Cardiac muscle cell (in vitro differentiated cells and primary cell): ENCODE measurements at regions not wholly inside any gene's neighbourhood (a gene's known extent, or its start where the extent isn't known, plus 50 kb on each side); places are given as distances from the start of the nearest gene placed in this dataset.
A peak's percentile ranks its signal among the peaks of the same experiment; 100 is the strongest.

Source experiments
- DNase-seq, 2 donors: peaks; one replicate each; pipeline versions ENCODE4 v3.0.0 to v3.0.0-alpha.2; 2010 to 2017; ENCODE audit warnings: low read depth in 1 of 2, low spot score in 1 of 2
- H3K27ac ChIP-seq: fragments of 200-600 bp; sonication (generic); 2 replicates; pipeline ENCODE4 v1.5.1; 2016
- H3K27me3 ChIP-seq: fragments of 200-600 bp; sonication (generic); 2 replicates; pipeline ENCODE4 v1.6.0; 2016; ENCODE audit warnings: control low read depth
- H3K36me3 ChIP-seq: fragments of 200-600 bp; sonication (generic); 2 replicates; pipeline ENCODE4 v1.5.1; 2016; ENCODE audit warnings: control low read depth
- H3K4me1 ChIP-seq: fragments of 200-600 bp; sonication (generic); 2 replicates; pipeline ENCODE4 v1.8.1; 2017; ENCODE audit warnings: low read depth, mild to moderate bottlenecking, mixed run types
- H3K4me3 ChIP-seq: fragments of 200-600 bp; sonication (generic); 2 replicates; pipeline ENCODE4 v1.5.1; 2016; ENCODE audit warnings: mild to moderate bottlenecking
- H3K9me3 ChIP-seq: fragments of 200-600 bp; sonication (generic); 2 replicates; pipeline ENCODE4 v1.5.1; 2017; ENCODE audit warnings: low read depth, mild to moderate bottlenecking, control low read depth
- CTCF ChIP-seq: IDR thresholded peaks from 2 replicates; pipeline ENCODE4 v1.5.1; 2012; ENCODE audit warnings: low read depth, mild to moderate bottlenecking, low read length

GRCh38 chr4:147096667-147097604 is 151.3 kb upstream of the TTC29 start:
- H3K9me3 ChIP-seq: no peaks in the 10 kb centered on the region
- no peak overlapping the region for H3K4me3 ChIP-seq
- H3K36me3 ChIP-seq: no peaks in the 10 kb centered on the region
- H3K4me1 ChIP-seq: no peaks in the 10 kb centered on the region
- no peak overlapping the region for H3K27ac ChIP-seq
- DNase-seq: peak; percentile 60 to 82
- peak; percentile 40 for TF ChIP-seq CTCF
- H3K27me3 ChIP-seq: no peaks in the 10 kb centered on the region

- TF ChIP-seq CTCF: no peak
- Histone ChIP-seq H3K36me3 (no peaks in the 10 kb centered on the region), H3K27ac (no peak overlapping the region), H3K27me3 (no peaks in the 10 kb centered on the region), H3K9me3 (no peaks in the 10 kb centered on the region), H3K4me1 (peaks cover 9% of the 10 kb centered on the region), H3K4me3 (no peak overlapping the region)
- DNase-seq: no peak
Measured at GRCh38 chr4:147101678-147102077, 156.0 kb upstream of the TTC29 start.

GRCh38 chr4:147102596-147102995 is 156.9 kb upstream of the TTC29 start:
- H3K27me3 ChIP-seq: no peaks in the 10 kb centered on the region
- peak in 1 of 2 donors; percentile 25 for DNase-seq
- no peak overlapping the region for H3K4me3 ChIP-seq
- H3K9me3 ChIP-seq: no peaks in the 10 kb centered on the region
- no peak overlapping the region for H3K27ac ChIP-seq
- no peaks in the 10 kb centered on the region for H3K36me3 ChIP-seq
- peaks cover 9% of the 10 kb centered on the region for H3K4me1 ChIP-seq
- no peak for TF ChIP-seq CTCF

GRCh38 chr4:147103403-147103946 is 157.8 kb upstream of the TTC29 start:
- Histone ChIP-seq H3K4me1 (peaks cover 9% of the 10 kb centered on the region), H3K27me3 (no peaks in the 10 kb centered on the region), H3K9me3 (no peaks in the 10 kb centered on the region), H3K36me3 (no peaks in the 10 kb centered on the region), H3K27ac (no peak overlapping the region), H3K4me3 (no peak overlapping the region)
- TF ChIP-seq CTCF: no peak
- DNase-seq: peak; percentile 60 to 90

GRCh38 chr4:147104768-147105167 is 159.1 kb upstream of the TTC29 start:
- no peak for TF ChIP-seq CTCF
- no peak overlapping the region for H3K4me3 ChIP-seq
- H3K36me3 ChIP-seq: no peaks in the 10 kb centered on the region
- H3K27me3 ChIP-seq: no peaks in the 10 kb centered on the region
- H3K27ac ChIP-seq: no peak overlapping the region
- no peak for DNase-seq
- peaks cover 9% of the 10 kb centered on the region for H3K4me1 ChIP-seq
- no peaks in the 10 kb centered on the region for H3K9me3 ChIP-seq
